Ishikawa (cell line): ENCODE measurements at regions not wholly inside any gene's neighbourhood (a gene's known extent, or its start where the extent isn't known, plus 50 kb on each side); places are given as distances from the start of the nearest gene placed in this dataset.

Experiments used
- CREB1 ChIP-seq: IDR thresholded peaks from 2 replicates; pipeline ENCODE4 v1.6.1; 2012; ENCODE audit warnings: low read depth
- EP300 ChIP-seq: IDR thresholded peaks from 2 replicates; pipeline ENCODE4 v1.6.1; 2012; ENCODE audit warnings: borderline replicate concordance
- MAX ChIP-seq: IDR thresholded peaks from 2 replicates; pipeline ENCODE4 v1.6.1; 2012
- RAD21 ChIP-seq: IDR thresholded peaks from 2 replicates; pipeline ENCODE4 v1.6.1; 2012; ENCODE audit warnings: low read depth
- REST ChIP-seq: IDR thresholded peaks from 2 replicates; pipeline ENCODE4 v1.6.1; 2012; ENCODE audit warnings: low read depth, mild to moderate bottlenecking
- USF1 ChIP-seq: IDR thresholded peaks from 2 replicates; pipeline ENCODE4 v1.6.1; 2012

- TF ChIP-seq CREB1 (no peak), MAX (no peak), USF1 (no peak), EP300 (no peak), RAD21 (no peak), REST (no peak)
Observed at GRCh38 chr1:17982197-17982596, 125.4 kb upstream of the IGSF21 start.
